ENCODE measurements at regions not wholly inside any gene's neighbourhood (a gene's known extent, or its start where the extent isn't known, plus 50 kb on each side); places are given as distances from the start of the nearest gene placed in this dataset.

DNA sequence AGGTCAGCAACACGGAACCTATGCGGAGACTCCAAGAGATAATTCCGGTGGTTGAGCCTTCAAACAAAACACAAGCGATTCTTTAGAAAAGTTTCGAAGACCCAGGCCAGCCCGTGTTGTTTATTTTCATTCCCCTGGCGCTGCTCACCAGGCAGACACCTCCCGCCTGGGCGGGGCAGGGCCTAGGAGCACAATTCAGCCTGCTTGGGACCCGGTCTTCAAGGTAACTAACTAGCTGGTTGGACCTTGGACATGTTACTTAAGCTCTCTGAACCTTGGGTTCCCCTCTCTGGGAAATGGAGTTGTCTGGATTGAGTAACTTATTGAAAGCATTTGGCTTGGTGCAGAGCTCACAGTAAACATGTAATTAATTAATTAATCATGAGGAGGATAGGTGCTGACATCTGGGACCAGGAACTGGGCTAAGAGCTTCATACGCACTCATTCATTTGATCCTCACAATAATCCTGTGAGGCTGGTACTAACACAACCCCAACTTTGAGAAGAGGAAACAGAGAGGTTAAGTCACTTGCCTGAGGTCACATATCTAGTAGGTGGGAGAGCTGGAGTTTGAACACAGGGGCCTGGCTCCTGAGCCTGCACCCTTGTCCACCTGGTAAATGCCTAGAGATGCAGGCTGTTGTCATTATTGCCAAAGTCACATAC lies 125.3 kb upstream of the SMURF2 start:
- ATAC-seq: no peak
- TF ChIP-seq CSDC2 (CRISPR knock-in tag; IDR thresholded peaks at IDR 0.05) (no peak), ESRRG (CRISPR knock-in tag; IDR thresholded peaks at IDR 0.05) (no peak), BACH2 (CRISPR knock-in tag; IDR thresholded peaks at IDR 0.05; ENCODE audit: borderline replicate concordance) (no peak), SNAI2 (CRISPR knock-in tag; IDR thresholded peaks at IDR 0.05) (no peak), ISL1 (CRISPR knock-in tag; IDR thresholded peaks at IDR 0.05) (no peak)
- TF ChIP-seq, protein P1, sequence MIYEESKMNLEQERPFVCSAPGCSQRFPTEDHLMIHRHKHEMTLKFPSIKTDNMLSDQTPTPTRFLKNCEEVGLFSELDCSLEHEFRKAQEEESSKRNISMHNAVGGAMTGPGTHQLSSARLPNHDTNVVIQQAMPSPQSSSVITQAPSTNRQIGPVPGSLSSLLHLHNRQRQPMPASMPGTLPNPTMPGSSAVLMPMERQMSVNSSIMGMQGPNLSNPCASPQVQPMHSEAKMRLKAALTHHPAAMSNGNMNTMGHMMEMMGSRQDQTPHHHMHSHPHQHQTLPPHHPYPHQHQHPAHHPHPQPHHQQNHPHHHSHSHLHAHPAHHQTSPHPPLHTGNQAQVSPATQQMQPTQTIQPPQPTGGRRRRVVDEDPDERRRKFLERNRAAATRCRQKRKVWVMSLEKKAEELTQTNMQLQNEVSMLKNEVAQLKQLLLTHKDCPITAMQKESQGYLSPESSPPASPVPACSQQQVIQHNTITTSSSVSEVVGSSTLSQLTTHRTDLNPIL (CRISPR knock-in tag; IDR thresholded peaks at IDR 0.05; ENCODE audit: low read depth): no peak
- TF ChIP-seq, protein P2, sequence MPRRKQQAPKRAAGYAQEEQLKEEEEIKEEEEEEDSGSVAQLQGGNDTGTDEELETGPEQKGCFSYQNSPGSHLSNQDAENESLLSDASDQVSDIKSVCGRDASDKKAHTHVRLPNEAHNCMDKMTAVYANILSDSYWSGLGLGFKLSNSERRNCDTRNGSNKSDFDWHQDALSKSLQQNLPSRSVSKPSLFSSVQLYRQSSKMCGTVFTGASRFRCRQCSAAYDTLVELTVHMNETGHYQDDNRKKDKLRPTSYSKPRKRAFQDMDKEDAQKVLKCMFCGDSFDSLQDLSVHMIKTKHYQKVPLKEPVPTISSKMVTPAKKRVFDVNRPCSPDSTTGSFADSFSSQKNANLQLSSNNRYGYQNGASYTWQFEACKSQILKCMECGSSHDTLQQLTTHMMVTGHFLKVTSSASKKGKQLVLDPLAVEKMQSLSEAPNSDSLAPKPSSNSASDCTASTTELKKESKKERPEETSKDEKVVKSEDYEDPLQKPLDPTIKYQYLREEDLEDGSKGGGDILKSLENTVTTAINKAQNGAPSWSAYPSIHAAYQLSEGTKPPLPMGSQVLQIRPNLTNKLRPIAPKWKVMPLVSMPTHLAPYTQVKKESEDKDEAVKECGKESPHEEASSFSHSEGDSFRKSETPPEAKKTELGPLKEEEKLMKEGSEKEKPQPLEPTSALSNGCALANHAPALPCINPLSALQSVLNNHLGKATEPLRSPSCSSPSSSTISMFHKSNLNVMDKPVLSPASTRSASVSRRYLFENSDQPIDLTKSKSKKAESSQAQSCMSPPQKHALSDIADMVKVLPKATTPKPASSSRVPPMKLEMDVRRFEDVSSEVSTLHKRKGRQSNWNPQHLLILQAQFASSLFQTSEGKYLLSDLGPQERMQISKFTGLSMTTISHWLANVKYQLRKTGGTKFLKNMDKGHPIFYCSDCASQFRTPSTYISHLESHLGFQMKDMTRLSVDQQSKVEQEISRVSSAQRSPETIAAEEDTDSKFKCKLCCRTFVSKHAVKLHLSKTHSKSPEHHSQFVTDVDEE (CRISPR knock-in tag; IDR thresholded peaks at IDR 0.05): no peak
- TF ChIP-seq, protein P3, sequence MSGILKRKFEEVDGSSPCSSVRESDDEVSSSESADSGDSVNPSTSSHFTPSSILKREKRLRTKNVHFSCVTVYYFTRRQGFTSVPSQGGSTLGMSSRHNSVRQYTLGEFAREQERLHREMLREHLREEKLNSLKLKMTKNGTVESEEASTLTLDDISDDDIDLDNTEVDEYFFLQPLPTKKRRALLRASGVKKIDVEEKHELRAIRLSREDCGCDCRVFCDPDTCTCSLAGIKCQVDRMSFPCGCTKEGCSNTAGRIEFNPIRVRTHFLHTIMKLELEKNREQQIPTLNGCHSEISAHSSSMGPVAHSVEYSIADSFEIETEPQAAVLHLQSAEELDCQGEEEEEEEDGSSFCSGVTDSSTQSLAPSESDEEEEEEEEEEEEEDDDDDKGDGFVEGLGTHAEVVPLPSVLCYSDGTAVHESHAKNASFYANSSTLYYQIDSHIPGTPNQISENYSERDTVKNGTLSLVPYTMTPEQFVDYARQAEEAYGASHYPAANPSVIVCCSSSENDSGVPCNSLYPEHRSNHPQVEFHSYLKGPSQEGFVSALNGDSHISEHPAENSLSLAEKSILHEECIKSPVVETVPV (CRISPR knock-in tag; IDR thresholded peaks at IDR 0.05): no peak

DNA sequence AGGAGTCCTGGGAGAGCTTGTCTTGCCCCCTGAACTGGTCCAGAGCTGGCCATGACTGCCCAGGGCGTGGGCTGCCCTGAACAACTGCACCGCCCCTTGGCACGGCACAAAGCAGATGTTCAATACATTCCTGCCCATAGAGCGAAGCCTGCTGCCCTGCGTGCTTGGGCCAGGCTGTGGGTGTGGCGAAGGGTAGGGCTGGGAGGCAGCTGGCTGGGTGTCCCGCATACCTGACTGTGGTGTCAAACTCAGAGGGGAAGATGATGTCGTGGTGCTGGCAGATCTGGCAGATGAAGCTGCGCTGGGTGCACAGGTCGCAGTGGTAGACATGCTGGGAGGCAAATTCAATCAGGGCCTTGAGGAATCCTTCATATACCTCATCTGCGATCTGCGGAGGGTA lies 124.2 kb upstream of the SMURF2 start:
- ATAC-seq: no peak
- TF ChIP-seq ZNF8 (CRISPR knock-in tag; IDR thresholded peaks at IDR 0.05): no peak
- no peak for TF ChIP-seq OSR1 (CRISPR knock-in tag; IDR thresholded peaks at IDR 0.05)
- TF ChIP-seq ARNTL (CRISPR knock-in tag; IDR thresholded peaks at IDR 0.05; ENCODE audit: borderline replicate concordance, low read depth): no peak
- TF ChIP-seq, protein P1 (CRISPR knock-in tag; IDR thresholded peaks at IDR 0.05; ENCODE audit: low read depth): no peak
- TF ChIP-seq ZC3H10 (CRISPR knock-in tag; IDR thresholded peaks at IDR 0.05): no peak
- no peak for TF ChIP-seq TCF4 (CRISPR knock-in tag; IDR thresholded peaks at IDR 0.05; ENCODE audit: borderline replicate concordance)
- TF ChIP-seq, protein P3 (CRISPR knock-in tag; IDR thresholded peaks at IDR 0.05): no peak
- TF ChIP-seq SNAI2 (CRISPR knock-in tag; IDR thresholded peaks at IDR 0.05): no peak
- TF ChIP-seq ZFP30 (CRISPR knock-in tag; IDR thresholded peaks at IDR 0.05): no peak
- no peak for TF ChIP-seq ZNF565 (CRISPR knock-in tag; conservative IDR thresholded peaks at IDR 0.05; ENCODE audit: low read depth)
- no peak for TF ChIP-seq RARB (CRISPR knock-in tag; IDR thresholded peaks at IDR 0.05)
- no peak for TF ChIP-seq ISL1 (CRISPR knock-in tag; IDR thresholded peaks at IDR 0.05)
- no peak for TF ChIP-seq ZNF70 (CRISPR knock-in tag; IDR thresholded peaks at IDR 0.05)

DNA sequence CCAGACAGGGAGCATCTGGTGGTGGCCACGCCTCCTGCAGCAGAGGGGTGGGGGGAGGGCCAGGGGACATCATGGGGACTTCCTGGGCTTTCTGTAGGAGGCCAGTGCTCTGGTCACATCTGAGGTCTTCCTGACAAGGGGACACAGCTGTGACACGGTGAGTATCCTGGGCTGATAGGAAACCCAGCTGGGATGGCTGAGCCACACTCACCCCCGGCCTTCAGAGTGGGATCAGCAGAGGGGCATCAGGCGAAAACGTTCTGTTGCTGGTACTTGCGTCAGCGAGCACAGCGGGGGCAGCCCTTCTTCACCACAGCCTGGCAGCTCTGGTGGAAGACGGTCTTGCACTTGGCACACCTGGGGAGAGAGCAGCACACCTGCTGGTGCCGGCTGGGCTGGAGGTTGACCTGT lies 122.9 kb upstream of the SMURF2 start:
- no peak for ATAC-seq
- TF ChIP-seq, protein P4, sequence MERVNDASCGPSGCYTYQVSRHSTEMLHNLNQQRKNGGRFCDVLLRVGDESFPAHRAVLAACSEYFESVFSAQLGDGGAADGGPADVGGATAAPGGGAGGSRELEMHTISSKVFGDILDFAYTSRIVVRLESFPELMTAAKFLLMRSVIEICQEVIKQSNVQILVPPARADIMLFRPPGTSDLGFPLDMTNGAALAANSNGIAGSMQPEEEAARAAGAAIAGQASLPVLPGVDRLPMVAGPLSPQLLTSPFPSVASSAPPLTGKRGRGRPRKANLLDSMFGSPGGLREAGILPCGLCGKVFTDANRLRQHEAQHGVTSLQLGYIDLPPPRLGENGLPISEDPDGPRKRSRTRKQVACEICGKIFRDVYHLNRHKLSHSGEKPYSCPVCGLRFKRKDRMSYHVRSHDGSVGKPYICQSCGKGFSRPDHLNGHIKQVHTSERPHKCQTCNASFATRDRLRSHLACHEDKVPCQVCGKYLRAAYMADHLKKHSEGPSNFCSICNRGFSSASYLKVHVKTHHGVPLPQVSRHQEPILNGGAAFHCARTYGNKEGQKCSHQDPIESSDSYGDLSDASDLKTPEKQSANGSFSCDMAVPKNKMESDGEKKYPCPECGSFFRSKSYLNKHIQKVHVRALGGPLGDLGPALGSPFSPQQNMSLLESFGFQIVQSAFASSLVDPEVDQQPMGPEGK (CRISPR knock-in tag; IDR thresholded peaks at IDR 0.05; ENCODE audit: borderline replicate concordance): no peak
- no peak for TF ChIP-seq CSDC2 (CRISPR knock-in tag; IDR thresholded peaks at IDR 0.05)
- TF ChIP-seq, protein P2 (CRISPR knock-in tag; IDR thresholded peaks at IDR 0.05): no peak
- no peak for TF ChIP-seq ZFP3 (CRISPR knock-in tag; IDR thresholded peaks at IDR 0.05)
- TF ChIP-seq ZNF70 (CRISPR knock-in tag; IDR thresholded peaks at IDR 0.05): no peak
- no peak for TF ChIP-seq ARNTL (CRISPR knock-in tag; IDR thresholded peaks at IDR 0.05; ENCODE audit: borderline replicate concordance, low read depth)
- no peak for TF ChIP-seq SNAI2 (CRISPR knock-in tag; IDR thresholded peaks at IDR 0.05)
- no peak for TF ChIP-seq PPARA (CRISPR knock-in tag; IDR thresholded peaks at IDR 0.05; ENCODE audit: borderline replicate concordance)
- no peak for TF ChIP-seq ZFP30 (CRISPR knock-in tag; IDR thresholded peaks at IDR 0.05)
- TF ChIP-seq ZNF8 (CRISPR knock-in tag; IDR thresholded peaks at IDR 0.05): no peak
- TF ChIP-seq ZNF565 (CRISPR knock-in tag; conservative IDR thresholded peaks at IDR 0.05; ENCODE audit: low read depth): no peak
- TF ChIP-seq ISL1 (CRISPR knock-in tag; IDR thresholded peaks at IDR 0.05): no peak
- TF ChIP-seq OSR1 (CRISPR knock-in tag; IDR thresholded peaks at IDR 0.05): no peak
- TF ChIP-seq, protein P3 (CRISPR knock-in tag; IDR thresholded peaks at IDR 0.05): no peak

Measured in SK-N-SH treated with all-trans-retinoic acid at 6 μM for 48 hours (cell line).